ENCODE measurements at regions not wholly inside any gene's neighbourhood (a gene's known extent, or its start where the extent isn't known, plus 50 kb on each side); places are given as distances from the start of the nearest gene placed in this dataset.

DNA sequence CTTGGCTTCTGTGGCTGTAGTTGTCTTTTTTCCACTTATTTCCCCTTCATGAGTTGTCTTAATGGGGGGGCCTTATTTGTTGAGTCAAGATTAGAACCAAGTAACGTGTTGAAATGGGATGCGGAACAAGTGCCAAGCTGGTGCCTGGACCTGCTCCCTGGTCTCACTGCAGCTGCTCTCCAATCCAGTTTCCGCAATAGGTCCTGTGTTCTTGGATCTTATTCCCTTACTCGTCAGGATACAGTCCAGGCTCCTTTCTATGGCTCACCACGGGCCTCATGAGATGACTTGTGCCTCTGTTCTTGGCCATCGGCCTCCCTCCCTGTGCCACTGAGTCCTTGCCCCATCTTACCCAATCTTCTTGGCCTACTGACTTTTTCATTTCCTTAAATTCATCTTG lies 159.6 kb upstream of the CADM1 start:
- TF ChIP-seq POLR2A (IDR thresholded peaks at IDR 0.05): no peak
- TF ChIP-seq, protein P1, sequence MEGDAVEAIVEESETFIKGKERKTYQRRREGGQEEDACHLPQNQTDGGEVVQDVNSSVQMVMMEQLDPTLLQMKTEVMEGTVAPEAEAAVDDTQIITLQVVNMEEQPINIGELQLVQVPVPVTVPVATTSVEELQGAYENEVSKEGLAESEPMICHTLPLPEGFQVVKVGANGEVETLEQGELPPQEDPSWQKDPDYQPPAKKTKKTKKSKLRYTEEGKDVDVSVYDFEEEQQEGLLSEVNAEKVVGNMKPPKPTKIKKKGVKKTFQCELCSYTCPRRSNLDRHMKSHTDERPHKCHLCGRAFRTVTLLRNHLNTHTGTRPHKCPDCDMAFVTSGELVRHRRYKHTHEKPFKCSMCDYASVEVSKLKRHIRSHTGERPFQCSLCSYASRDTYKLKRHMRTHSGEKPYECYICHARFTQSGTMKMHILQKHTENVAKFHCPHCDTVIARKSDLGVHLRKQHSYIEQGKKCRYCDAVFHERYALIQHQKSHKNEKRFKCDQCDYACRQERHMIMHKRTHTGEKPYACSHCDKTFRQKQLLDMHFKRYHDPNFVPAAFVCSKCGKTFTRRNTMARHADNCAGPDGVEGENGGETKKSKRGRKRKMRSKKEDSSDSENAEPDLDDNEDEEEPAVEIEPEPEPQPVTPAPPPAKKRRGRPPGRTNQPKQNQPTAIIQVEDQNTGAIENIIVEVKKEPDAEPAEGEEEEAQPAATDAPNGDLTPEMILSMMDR (IDR thresholded peaks at IDR 0.05): no peak

Data from esophagus squamous epithelium (tissue), 4 donors.